BE2C (cell line): ENCODE measurements at regions not wholly inside any gene's neighbourhood (a gene's known extent, or its start where the extent isn't known, plus 50 kb on each side); places are given as distances from the start of the nearest gene placed in this dataset.

ENCODE experiments used
- DNase-seq: peaks from one replicate; pipeline ENCODE4 v3.0.0-alpha.2; 2020
- H3K27me3 ChIP-seq: fragments of 250-450 bp; sonication (Bioruptor Pico); 2 replicates; pipeline ENCODE4 v1.5.1; 2020; ENCODE audit warnings: mild to moderate bottlenecking
- H3K36me3 ChIP-seq: fragments of 250-450 bp; sonication (Bioruptor Pico); 2 replicates; pipeline ENCODE4 v1.5.1; 2020; ENCODE audit warnings: mild to moderate bottlenecking
- H3K4me1 ChIP-seq: fragments of 250-450 bp; sonication (Bioruptor Pico); 2 replicates; pipeline ENCODE4 v1.5.1; 2020
- H3K4me3 ChIP-seq: 2 replicates; pipeline ENCODE4 v1.5.1; 2011; ENCODE audit warnings: low read depth, low read length
- H3K9me3 ChIP-seq: fragments of 250-450 bp; sonication (Bioruptor Pico); 2 replicates; pipeline ENCODE4 v1.5.1; 2020
- CTCF ChIP-seq: IDR thresholded peaks from 2 replicates; pipeline ENCODE4 v1.5.1; 2012; ENCODE audit warnings: mild to moderate bottlenecking, low read depth, low read length

GRCh38 chr1:79539001-79539400 is 532.5 kb upstream of the ADGRL4 start:
- no peaks in the 10 kb centered on the region for H3K36me3 ChIP-seq
- H3K4me1 ChIP-seq, result no peaks in the 10 kb centered on the region
- no peaks in the 10 kb centered on the region for H3K9me3 ChIP-seq
- H3K27me3 ChIP-seq, result no peaks in the 10 kb centered on the region
- TF ChIP-seq CTCF, result no peak
- no peak overlapping the region for H3K4me3 ChIP-seq
- DNase-seq, result no peak

GRCh38 chr1:79532555-79532954 is 526.0 kb upstream of the ADGRL4 start:
- no peak for TF ChIP-seq CTCF
- H3K4me1 ChIP-seq, result no peaks in the 10 kb centered on the region
- no peak for DNase-seq
- no peaks in the 10 kb centered on the region for H3K27me3 ChIP-seq
- H3K36me3 ChIP-seq, result no peaks in the 10 kb centered on the region
- no peaks in the 10 kb centered on the region for H3K9me3 ChIP-seq
- no peak overlapping the region for H3K4me3 ChIP-seq

- Histone ChIP-seq H3K27me3 (no peaks in the 10 kb centered on the region), H3K36me3 (no peaks in the 10 kb centered on the region), H3K4me1 (no peaks in the 10 kb centered on the region), H3K9me3 (no peaks in the 10 kb centered on the region), H3K4me3 (no peak overlapping the region)
- TF ChIP-seq CTCF, result no peak
- DNase-seq, result no peak
These were observed 525.3 kb upstream of the ADGRL4 start for GRCh38 chr1:79531790-79532189.

- no peaks in the 10 kb centered on the region for H3K4me1 ChIP-seq
- no peaks in the 10 kb centered on the region for H3K9me3 ChIP-seq
- no peaks in the 10 kb centered on the region for H3K36me3 ChIP-seq
- TF ChIP-seq CTCF, result no peak
- no peak overlapping the region for H3K4me3 ChIP-seq
- H3K27me3 ChIP-seq, result no peaks in the 10 kb centered on the region
- no peak for DNase-seq
These were observed 523.9 kb upstream of the ADGRL4 start for GRCh38 chr1:79530476-79530875.

- H3K4me3 ChIP-seq, result no peak overlapping the region
- H3K9me3 ChIP-seq, result no peaks in the 10 kb centered on the region
- no peaks in the 10 kb centered on the region for H3K4me1 ChIP-seq
- H3K36me3 ChIP-seq, result no peaks in the 10 kb centered on the region
- H3K27me3 ChIP-seq, result no peaks in the 10 kb centered on the region
- no peak for DNase-seq
- TF ChIP-seq CTCF, result no peak
These were observed 523.5 kb upstream of the ADGRL4 start for GRCh38 chr1:79530055-79530454.

- no peak for DNase-seq
- no peaks in the 10 kb centered on the region for H3K9me3 ChIP-seq
- H3K36me3 ChIP-seq, result no peaks in the 10 kb centered on the region
- H3K4me1 ChIP-seq, result no peaks in the 10 kb centered on the region
- H3K27me3 ChIP-seq, result no peaks in the 10 kb centered on the region
- no peak overlapping the region for H3K4me3 ChIP-seq
- no peak for TF ChIP-seq CTCF
These were observed 517.6 kb upstream of the ADGRL4 start for GRCh38 chr1:79524126-79524525.
